Endothelial cell of umbilical vein (primary cell): ENCODE measurements at regions not wholly inside any gene's neighbourhood (a gene's known extent, or its start where the extent isn't known, plus 50 kb on each side); places are given as distances from the start of the nearest gene placed in this dataset.

Source experiments
- BruUV-seq: library from RNA; stranded (reverse); fragments of 400-500 nt; replicated peaks from 2 replicates; lab custom pipeline; 2021; lab: Mats Ljungman, UMichigan
- CTCF ChIA-PET: fragments of 300-600, 350-600 bp; sonication (Branson Sonifier 250); formaldehyde crosslinking; loops from one replicate; lab custom pipeline; 2021; ENCODE audit warnings: antibody characterized with exemption, inconsistent platforms; lab: Charles Lee
- POLR2A ChIA-PET: fragments of 300-600, 350-600 bp; sonication (Branson Sonifier 250); formaldehyde crosslinking; loops from one replicate; lab custom pipeline; 2021; ENCODE audit warnings: antibody characterized with exemption, inconsistent platforms; lab: Charles Lee
- DNase-seq: peaks from one replicate; pipeline ENCODE4 v3.0.0-alpha.2; 2011; ENCODE audit warnings: low read depth, low spot score
- FAIRE-seq: peaks from 2 replicates; lab custom pipeline; 2011; peaks lifted over from hg19 to GRCh38; lab: Jason Lieb, UNC
- H2AFZ ChIP-seq: 2 replicates; pipeline ENCODE4 v1.6.0; 2012; ENCODE audit warnings: low read depth, low read length, control low read depth, inconsistent platforms
- H3K27ac ChIP-seq: 2 replicates; pipeline ENCODE4 v1.5.1; 2011; ENCODE audit warnings: low read depth, mild to moderate bottlenecking, control low read depth, low read length, moderate library complexity; ENCODE audit not compliant: insufficient read depth
- H3K27me3 ChIP-seq, 2 experiments: 2 replicates each; pipeline versions ENCODE4 v1.6.0 to v1.6.1; 2011; ENCODE audit warnings: low read length in 2 of 2, mixed read lengths in 1 of 2; ENCODE audit not compliant: control insufficient read depth in 2 of 2, insufficient read depth in 2 of 2
- H3K36me3 ChIP-seq, 2 experiments: 2 replicates in 1 of 2; 3 replicates in 1 of 2; pipeline ENCODE4 v1.5.1; 2011; ENCODE audit warnings: low read length in 2 of 2, mild to moderate bottlenecking in 1 of 2, moderate library complexity in 1 of 2; ENCODE audit not compliant: control insufficient read depth in 2 of 2, insufficient read depth in 2 of 2; ENCODE audit errors: extremely low read depth in 1 of 2
- H3K4me1 ChIP-seq: 3 replicates; pipeline ENCODE4 v1.5.1; 2011; ENCODE audit warnings: mild to moderate bottlenecking, low read length; ENCODE audit not compliant: control insufficient read depth, insufficient read depth; ENCODE audit errors: extremely low read depth
- H3K4me2 ChIP-seq: 2 replicates; pipeline ENCODE4 v1.6.1; 2011; ENCODE audit warnings: low read length, control low read depth, mixed read lengths; ENCODE audit not compliant: insufficient read depth
- H3K4me3 ChIP-seq, 3 experiments: fragments of 200-600 bp in 1 of 3; sonication (generic), shearing (Covaris generic) in 1 of 3; replicated peaks in 1 of 3; 2 replicates each; pipeline ENCODE4 v1.5.1; 2011 to 2016; ENCODE audit warnings: control low read depth in 3 of 3, low read length in 3 of 3, mild to moderate bottlenecking in 2 of 3, inconsistent platforms in 1 of 3, low read depth in 1 of 3, moderate library complexity in 1 of 3; ENCODE audit not compliant: insufficient read depth in 1 of 3
- H3K79me2 ChIP-seq: 2 replicates; pipeline ENCODE4 v1.6.0; 2012; ENCODE audit warnings: low read length, inconsistent platforms; ENCODE audit not compliant: control insufficient read depth, insufficient read depth
- H3K9ac ChIP-seq: replicated peaks from 2 replicates; pipeline ENCODE3; 2011; ENCODE audit warnings: low read length, control low read depth; ENCODE audit not compliant: insufficient read depth; ENCODE audit errors: extremely low read depth
- H3K9me1 ChIP-seq: replicated peaks from 3 replicates; pipeline ENCODE4 v1.6.0; 2011; ENCODE audit warnings: mild to moderate bottlenecking, low read length; ENCODE audit not compliant: control insufficient read depth, insufficient read depth; ENCODE audit errors: extremely low read depth
- H3K9me3 ChIP-seq: replicated peaks from 2 replicates; pipeline ENCODE4 v1.5.1; 2012; ENCODE audit warnings: low read length, inconsistent platforms; ENCODE audit not compliant: control insufficient read depth, insufficient read depth
- H4K20me1 ChIP-seq: replicated peaks from 2 replicates; pipeline ENCODE3; 2011; ENCODE audit warnings: mild to moderate bottlenecking, low read length; ENCODE audit not compliant: control insufficient read depth, insufficient read depth; ENCODE audit errors: extremely low read depth
- CTCF ChIP-seq, 2 donors: IDR thresholded peaks; 1 replicate in 1 of 2; 2 replicates in 1 of 2; pipeline ENCODE4 v1.5.1; 2011; ENCODE audit warnings: low read length in 2 of 2, mild to moderate bottlenecking in 2 of 2, moderate library complexity in 2 of 2, control low read depth in 1 of 2, inconsistent platforms in 1 of 2, low read depth in 1 of 2; ENCODE audit not compliant: insufficient read depth in 1 of 2; ENCODE audit errors: extremely low read depth in 1 of 2
- EZH2 ChIP-seq: IDR thresholded peaks from 2 replicates; pipeline ENCODE4 v1.6.1; 2012; ENCODE audit warnings: borderline replicate concordance, low read depth, mild to moderate bottlenecking, moderate library complexity, low read length, inconsistent platforms; ENCODE audit not compliant: severe bottlenecking
- FOS ChIP-seq: IDR thresholded peaks from 2 replicates; pipeline ENCODE4 v1.6.1; 2011; ENCODE audit warnings: mild to moderate bottlenecking, low read length, moderate library complexity, borderline replicate concordance; ENCODE audit not compliant: insufficient read depth
- GATA2 ChIP-seq: IDR thresholded peaks from 2 replicates; pipeline ENCODE4 v1.7.0; 2011; ENCODE audit warnings: low read depth, mild to moderate bottlenecking, moderate library complexity, mixed read lengths, low read length; ENCODE audit not compliant: insufficient read length, insufficient read depth
- JUN ChIP-seq: IDR thresholded peaks from 2 replicates; pipeline ENCODE4 v1.6.1; 2011; ENCODE audit warnings: borderline replicate concordance, low read depth; ENCODE audit not compliant: insufficient read length, insufficient read depth
- MAX ChIP-seq: IDR thresholded peaks from 2 replicates; pipeline ENCODE4 v1.6.1; 2011; ENCODE audit not compliant: insufficient read depth, insufficient read length
- MYC ChIP-seq: IDR thresholded peaks from one replicate; pipeline ENCODE4 v1.6.1; 2011; ENCODE audit warnings: mild to moderate bottlenecking, low read depth, low read length
- POLR2A ChIP-seq: IDR thresholded peaks from 2 replicates; pipeline ENCODE4 v1.6.1; 2012; ENCODE audit warnings: low read depth, mild to moderate bottlenecking, control low read depth, low read length
- POLR2AphosphoS5 ChIP-seq: IDR thresholded peaks from 2 replicates; pipeline ENCODE4 v1.6.1; 2012; ENCODE audit warnings: low read depth, mild to moderate bottlenecking, control low read depth, low read length, moderate library complexity; ENCODE audit not compliant: insufficient read depth
- dilution Hi-C: fragments of 300-500 bp; cut with MboI; formaldehyde crosslinking; loops from one replicate; pipeline ENCODE4 v1.15.0; 2019; ENCODE audit warnings: low sequenced_read_pairs; ENCODE audit not compliant: extremely low pct_ligation_motif_present
- intact Hi-C: fragments of 100-400 bp; cut with micrococcal nuclease; formaldehyde crosslinking; loops from one replicate; pipeline ENCODE4 v1.10.0; 2022

GRCh38 chr12:70982286-70982685 is 61.7 kb upstream of the PTPRR start:
- no peak overlapping the region for H3K4me2 ChIP-seq
- H3K9me1 ChIP-seq: no peaks in the 10 kb centered on the region
- FAIRE-seq (no peak), DNase-seq (no peak)
- no peak overlapping the region for H3K9ac ChIP-seq
- TF ChIP-seq GATA2: no peak
- TF ChIP-seq EZH2: no peak
- TF ChIP-seq JUN: no peak
- TF ChIP-seq MAX: no peak
- no peak for TF ChIP-seq FOS
- no peak for TF ChIP-seq POLR2AphosphoS5
- no peak for TF ChIP-seq MYC
- no peak for TF ChIP-seq CTCF (IDR thresholded peaks at IDR 0.05; ENCODE audit: extremely low read depth in 1 of 2, insufficient read depth in 1 of 2, low read depth in 1 of 2, low read length in 2 of 2)
- no peak for TF ChIP-seq POLR2A
- no peaks in the 10 kb centered on the region for H3K79me2 ChIP-seq
- CTCF ChIA-PET: no interaction called here
- no peaks in the 10 kb centered on the region for H3K27me3 ChIP-seq
- BruUV-seq: no TSS peak
- no peak overlapping the region for H2AFZ ChIP-seq
- no peaks in the 10 kb centered on the region for H4K20me1 ChIP-seq
- dilution Hi-C loops (no loop called here), intact Hi-C loops (no loop called here)
- POLR2A ChIA-PET: no interaction called here
- no peaks in the 10 kb centered on the region for H3K4me1 ChIP-seq
- H3K4me3 ChIP-seq: no peak overlapping the region
- H3K36me3 ChIP-seq: no peaks in the 10 kb centered on the region
- no peaks in the 10 kb centered on the region for H3K9me3 ChIP-seq
- no peak overlapping the region for H3K27ac ChIP-seq
